Right lobe of liver (tissue), 4 donors: ENCODE measurements at regions not wholly inside any gene's neighbourhood (a gene's known extent, or its start where the extent isn't known, plus 50 kb on each side); places are given as distances from the start of the nearest gene placed in this dataset.

Experiments used
- CTCF ChIP-seq, 4 donors: fragments of 200-600 bp in 3 of 4; fragments of 450-650 bp in 1 of 4; IDR thresholded peaks; one replicate each; pipeline versions ENCODE4 v1.5.1 to v1.8.0; 2016 to 2022; ENCODE audit warnings: antibody characterized with exemption in 4 of 4, mild to moderate bottlenecking in 2 of 4
- POLR2A ChIP-seq: fragments of 450-650 bp; IDR thresholded peaks from one replicate; pipeline ENCODE4 v1.6.1; 2017; ENCODE audit warnings: antibody characterized with exemption, mild to moderate bottlenecking
- donor health status: DM: no; HTN: no; CAD: no.
- donor health status: DM: no; HTN: no; CAD: no.
- donor health status: DM: no; HTN: yes; CAD: no.

GRCh38 chr5:82628364-82628910, 350.3 kb upstream of the RPS23 start:
- TF ChIP-seq CTCF (IDR thresholded peaks at IDR 0.05) (no peak), POLR2A (no peak)
